ENCODE measurements at regions not wholly inside any gene's neighbourhood (a gene's known extent, or its start where the extent isn't known, plus 50 kb on each side); places are given as distances from the start of the nearest gene placed in this dataset.
A peak's percentile ranks its signal among the peaks of the same experiment; 100 is the strongest.

- TF ChIP-seq FOXM1 (IDR thresholded peaks at IDR 0.05; ENCODE audit: borderline replicate concordance, low read depth) (no peak), REST (IDR thresholded peaks at IDR 0.05; ENCODE audit: low read depth) (no peak), MAX (IDR thresholded peaks at IDR 0.05) (no peak), TAF1 (IDR thresholded peaks at IDR 0.05; ENCODE audit: low read depth) (no peak), CREB1 (IDR thresholded peaks at IDR 0.05; ENCODE audit: low read depth) (no peak)
Observed at GRCh38 chr1:229844675-229845074, 218.6 kb downstream of the URB2 start.

- no peak for TF ChIP-seq NFIC (IDR thresholded peaks at IDR 0.05)
- TF ChIP-seq MAX (IDR thresholded peaks at IDR 0.05): no peak
- no peak for TF ChIP-seq REST (IDR thresholded peaks at IDR 0.05; ENCODE audit: low read depth)
- TF ChIP-seq ZBTB7A (IDR thresholded peaks at IDR 0.05; ENCODE audit: low read depth): no peak
- no peak for TF ChIP-seq TEAD4 (IDR thresholded peaks at IDR 0.05)
- no peak for TF ChIP-seq RAD21 (IDR thresholded peaks at IDR 0.05; ENCODE audit: low read depth)
- no peak for TF ChIP-seq YY1 (IDR thresholded peaks at IDR 0.05; ENCODE audit: low read depth)
- no peak for TF ChIP-seq EP300 (IDR thresholded peaks at IDR 0.05; ENCODE audit: borderline replicate concordance)
- no peak for TF ChIP-seq CREB1 (IDR thresholded peaks at IDR 0.05; ENCODE audit: low read depth)
- TF ChIP-seq TAF1 (IDR thresholded peaks at IDR 0.05; ENCODE audit: low read depth): no peak
- TF ChIP-seq TCF12 (IDR thresholded peaks at IDR 0.05; ENCODE audit: low read depth): no peak
- TF ChIP-seq CEBPB (IDR thresholded peaks at IDR 0.05): no peak
- no peak for TF ChIP-seq USF1 (IDR thresholded peaks at IDR 0.05)
- TF ChIP-seq EGR1 (IDR thresholded peaks at IDR 0.05): no peak
- no peak for TF ChIP-seq FOXM1 (IDR thresholded peaks at IDR 0.05; ENCODE audit: borderline replicate concordance, low read depth)
Observed at GRCh38 chr1:229845410-229846138, 219.5 kb downstream of the URB2 start.

- TF ChIP-seq MAX (IDR thresholded peaks at IDR 0.05): no peak
- no peak for TF ChIP-seq NFIC (IDR thresholded peaks at IDR 0.05)
- no peak for TF ChIP-seq EP300 (IDR thresholded peaks at IDR 0.05; ENCODE audit: borderline replicate concordance)
- TF ChIP-seq CREB1 (IDR thresholded peaks at IDR 0.05; ENCODE audit: low read depth): no peak
- TF ChIP-seq REST (IDR thresholded peaks at IDR 0.05; ENCODE audit: low read depth): no peak
- TF ChIP-seq USF1 (IDR thresholded peaks at IDR 0.05): no peak
- TF ChIP-seq EGR1 (IDR thresholded peaks at IDR 0.05): no peak
- TF ChIP-seq TEAD4 (IDR thresholded peaks at IDR 0.05): no peak
- TF ChIP-seq ZBTB7A (IDR thresholded peaks at IDR 0.05; ENCODE audit: low read depth): no peak
Observed at GRCh38 chr1:229846351-229846750, 220.3 kb downstream of the URB2 start.

GRCh38 chr1:229848752-229849677, 218.0 kb upstream of the GALNT2 start:
- TF ChIP-seq CEBPB (IDR thresholded peaks at IDR 0.05) (no peak), ZBTB7A (IDR thresholded peaks at IDR 0.05; ENCODE audit: low read depth) (no peak), EGR1 (IDR thresholded peaks at IDR 0.05) (no peak), RAD21 (IDR thresholded peaks at IDR 0.05; ENCODE audit: low read depth) (peak; percentile 70), USF1 (IDR thresholded peaks at IDR 0.05) (no peak), TAF1 (IDR thresholded peaks at IDR 0.05; ENCODE audit: low read depth) (no peak), CREB1 (IDR thresholded peaks at IDR 0.05; ENCODE audit: low read depth) (no peak), FOXM1 (IDR thresholded peaks at IDR 0.05; ENCODE audit: borderline replicate concordance, low read depth) (no peak), YY1 (IDR thresholded peaks at IDR 0.05; ENCODE audit: low read depth) (0 out of 2 replicates have a peak, but pooled peaks have one; percentile 49)
